Smooth muscle cell (in vitro differentiated cells): ENCODE measurements at regions not wholly inside any gene's neighbourhood (a gene's known extent, or its start where the extent isn't known, plus 50 kb on each side); places are given as distances from the start of the nearest gene placed in this dataset.

Experiments used
- DNase-seq: peaks from one replicate; lab custom pipeline; 2025; ENCODE audit not compliant: unreplicated experiment; lab: John Stamatoyannopoulos, UW
- H2AFZ ChIP-seq: fragments of 200-600 bp; sonication (generic); 2 replicates; pipeline ENCODE4 v1.6.0; 2016; ENCODE audit warnings: antibody characterized with exemption, low read depth, mild to moderate bottlenecking
- H3F3A ChIP-seq: fragments of 200-600 bp; sonication (generic); 2 replicates; pipeline ENCODE4 v1.6.0; 2017; ENCODE audit warnings: antibody characterized with exemption, low read depth
- H3K27ac ChIP-seq: fragments of 200-600 bp; sonication (generic); 2 replicates; pipeline ENCODE4 v1.5.1; 2016; ENCODE audit warnings: low read depth, mild to moderate bottlenecking
- H3K27me3 ChIP-seq: fragments of 200-600 bp; sonication (generic); 2 replicates; pipeline ENCODE4 v1.6.1; 2016; ENCODE audit warnings: low read depth, mild to moderate bottlenecking
- H3K36me3 ChIP-seq: fragments of 200-600 bp; sonication (generic); 2 replicates; pipeline ENCODE4 v1.5.1; 2016; ENCODE audit warnings: low read depth
- H3K4me1 ChIP-seq: fragments of 200-600 bp; sonication (generic); 2 replicates; pipeline ENCODE4 v1.5.1; 2016; ENCODE audit warnings: low read depth
- H3K4me2 ChIP-seq: fragments of 200-600 bp; sonication (generic); 2 replicates; pipeline ENCODE4 v1.6.0; 2016; ENCODE audit warnings: mild to moderate bottlenecking
- H3K4me3 ChIP-seq: fragments of 200-600 bp; sonication (generic); 2 replicates; pipeline ENCODE4 v1.5.1; 2016; ENCODE audit warnings: mild to moderate bottlenecking
- H3K79me2 ChIP-seq: fragments of 200-600 bp; sonication (generic); 2 replicates; pipeline ENCODE4 v1.6.0; 2016; ENCODE audit warnings: low read depth, mild to moderate bottlenecking
- H3K9ac ChIP-seq: fragments of 200-600 bp; sonication (generic); 2 replicates; pipeline ENCODE4 v1.6.0; 2016; ENCODE audit warnings: low read depth
- H3K9me3 ChIP-seq: fragments of 200-600 bp; sonication (generic); replicated peaks from 2 replicates; pipeline ENCODE4 v1.5.1; 2016; ENCODE audit warnings: low read depth
- H4K20me1 ChIP-seq: fragments of 200-600 bp; sonication (generic); 2 replicates; pipeline ENCODE4 v1.6.0; 2016; ENCODE audit warnings: low read depth
- WGBS: methylation state at CpG from one replicate; pipeline ENCODE4 v1.1.7; 2016; ENCODE audit warnings: low lambda C conversion rate; 5-methylcytosine and 5-hydroxymethylcytosine counted together
- TF ChIP-seq, protein P1 (sequence below): fragments of 200-600 bp; sonication (generic); IDR thresholded peaks from 2 replicates; pipeline ENCODE4 v1.5.1; 2017; ENCODE audit warnings: borderline replicate concordance, mild to moderate bottlenecking, antibody characterized with exemption; ENCODE audit not compliant: insufficient read depth, poor library complexity, severe bottlenecking

DNA sequence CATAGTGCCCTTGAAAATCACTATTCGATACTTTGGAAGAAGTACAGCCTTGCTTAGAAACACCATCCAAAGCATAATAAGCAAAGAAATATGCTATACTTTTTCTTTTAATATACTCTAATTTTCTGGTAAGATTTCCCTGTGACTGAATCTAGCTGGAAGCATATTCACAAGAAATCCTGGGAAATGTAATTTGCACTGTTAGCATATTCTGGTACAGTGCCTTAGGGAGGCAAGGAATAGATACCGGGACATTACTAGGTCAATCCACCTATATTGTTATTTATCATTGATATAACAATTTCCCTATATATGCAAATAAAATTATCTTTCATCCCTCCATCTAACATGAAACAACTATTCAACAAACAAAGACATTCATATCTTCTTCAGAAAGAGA is 1131.3 kb upstream of the PRR20A start:
- H3K4me2 ChIP-seq = no peak overlapping the region
- no peak overlapping the region for H2AFZ ChIP-seq
- H3K36me3 ChIP-seq = no peaks in the 10 kb centered on the region
- no peaks in the 10 kb centered on the region for H3K9me3 ChIP-seq
- no peak for DNase-seq
- no peaks in the 10 kb centered on the region for H4K20me1 ChIP-seq
- TF ChIP-seq, protein P1, sequence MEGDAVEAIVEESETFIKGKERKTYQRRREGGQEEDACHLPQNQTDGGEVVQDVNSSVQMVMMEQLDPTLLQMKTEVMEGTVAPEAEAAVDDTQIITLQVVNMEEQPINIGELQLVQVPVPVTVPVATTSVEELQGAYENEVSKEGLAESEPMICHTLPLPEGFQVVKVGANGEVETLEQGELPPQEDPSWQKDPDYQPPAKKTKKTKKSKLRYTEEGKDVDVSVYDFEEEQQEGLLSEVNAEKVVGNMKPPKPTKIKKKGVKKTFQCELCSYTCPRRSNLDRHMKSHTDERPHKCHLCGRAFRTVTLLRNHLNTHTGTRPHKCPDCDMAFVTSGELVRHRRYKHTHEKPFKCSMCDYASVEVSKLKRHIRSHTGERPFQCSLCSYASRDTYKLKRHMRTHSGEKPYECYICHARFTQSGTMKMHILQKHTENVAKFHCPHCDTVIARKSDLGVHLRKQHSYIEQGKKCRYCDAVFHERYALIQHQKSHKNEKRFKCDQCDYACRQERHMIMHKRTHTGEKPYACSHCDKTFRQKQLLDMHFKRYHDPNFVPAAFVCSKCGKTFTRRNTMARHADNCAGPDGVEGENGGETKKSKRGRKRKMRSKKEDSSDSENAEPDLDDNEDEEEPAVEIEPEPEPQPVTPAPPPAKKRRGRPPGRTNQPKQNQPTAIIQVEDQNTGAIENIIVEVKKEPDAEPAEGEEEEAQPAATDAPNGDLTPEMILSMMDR = no peak
- WGBS = 98% methylated on average over 2 of the region's 2 CpGs
- H3K4me1 ChIP-seq = no peaks in the 10 kb centered on the region
- H3K27me3 ChIP-seq = no peaks in the 10 kb centered on the region
- no peak overlapping the region for H3K9ac ChIP-seq
- no peak overlapping the region for H3K4me3 ChIP-seq
- no peaks in the 10 kb centered on the region for H3K79me2 ChIP-seq
- no peak overlapping the region for H3K27ac ChIP-seq
- H3F3A ChIP-seq = no peaks in the 10 kb centered on the region

DNA sequence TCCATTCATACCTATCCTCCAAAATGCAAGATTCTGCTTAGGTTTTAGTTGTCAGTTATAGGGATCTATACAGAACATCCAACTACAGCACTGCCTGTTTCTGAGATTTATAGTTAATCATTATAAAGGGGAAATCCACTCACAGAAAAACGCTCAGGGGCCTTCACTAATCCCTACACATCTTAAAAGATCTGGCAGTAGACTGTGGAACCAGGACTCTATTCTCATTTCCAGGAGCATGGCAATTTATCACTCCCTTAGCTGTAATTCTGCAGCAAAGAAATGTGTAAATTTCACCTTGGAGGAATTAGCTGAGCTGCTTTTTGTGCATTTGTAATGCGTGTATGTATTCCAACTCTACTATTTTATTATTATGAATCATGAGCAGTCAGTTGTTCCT is 1128.1 kb upstream of the PRR20A start:
- DNase-seq = no peak
- Histone ChIP-seq H3F3A (no peaks in the 10 kb centered on the region), H2AFZ (no peak overlapping the region), H3K9ac (no peak overlapping the region), H3K4me3 (no peak overlapping the region), H4K20me1 (no peaks in the 10 kb centered on the region), H3K36me3 (no peaks in the 10 kb centered on the region), H3K4me2 (no peak overlapping the region), H3K4me1 (no peaks in the 10 kb centered on the region), H3K79me2 (no peaks in the 10 kb centered on the region), H3K27ac (no peak overlapping the region), H3K9me3 (no peaks in the 10 kb centered on the region), H3K27me3 (no peaks in the 10 kb centered on the region)
- TF ChIP-seq, protein P1 = no peak
- 85% methylated on average over 2 of the region's 2 CpGs for WGBS

DNA sequence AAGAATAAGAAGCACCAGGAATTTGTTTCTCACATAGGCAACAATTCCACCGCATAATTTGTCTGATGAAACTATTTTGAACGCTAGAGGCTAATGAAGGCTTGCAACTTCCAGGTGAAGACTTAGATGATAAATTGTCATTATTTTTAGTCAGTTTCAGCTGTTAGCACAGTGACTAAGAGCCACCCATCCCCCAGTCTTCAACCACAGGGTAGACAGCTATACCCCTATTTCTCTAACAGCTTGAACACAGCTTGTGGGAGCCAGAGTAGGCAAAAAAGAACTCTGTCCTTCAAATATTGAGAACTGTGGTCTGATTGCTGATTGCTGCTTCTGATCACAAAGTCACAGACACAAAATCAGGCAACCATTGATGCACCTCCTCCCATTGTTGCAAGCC is 1124.8 kb upstream of the PRR20A start:
- Histone ChIP-seq H3K9ac (no peak overlapping the region), H3K4me2 (no peak overlapping the region), H2AFZ (no peak overlapping the region), H4K20me1 (no peaks in the 10 kb centered on the region), H3K4me3 (no peak overlapping the region), H3F3A (no peaks in the 10 kb centered on the region), H3K4me1 (no peaks in the 10 kb centered on the region), H3K9me3 (no peaks in the 10 kb centered on the region), H3K79me2 (no peaks in the 10 kb centered on the region), H3K27ac (no peak overlapping the region), H3K27me3 (no peaks in the 10 kb centered on the region), H3K36me3 (no peaks in the 10 kb centered on the region)
- no peak for DNase-seq
- WGBS = 50% methylated on average over 2 of the region's 2 CpGs
- TF ChIP-seq, protein P1 = no peak

DNA sequence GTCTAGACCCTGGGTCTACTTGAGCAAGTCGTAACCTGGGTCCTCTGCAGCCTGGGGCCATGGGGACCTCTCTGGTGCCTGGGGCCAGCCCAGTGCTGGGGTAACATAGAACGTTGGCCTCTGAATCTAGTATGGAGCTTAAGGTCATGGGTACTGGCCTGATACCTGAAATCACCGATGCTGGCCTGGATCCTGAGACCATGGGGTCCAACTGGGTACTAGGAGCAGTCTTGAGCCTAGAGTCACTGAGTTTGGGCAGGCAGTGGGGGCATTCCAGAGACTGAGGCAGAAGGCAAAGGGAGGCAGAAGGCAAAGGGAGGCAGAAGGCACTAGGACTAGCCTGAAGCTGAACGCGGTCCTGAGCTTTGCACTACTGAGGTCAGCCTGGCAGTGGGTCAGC is 1121.1 kb upstream of the PRR20A start:
- no peaks in the 10 kb centered on the region for H3K4me1 ChIP-seq
- TF ChIP-seq, protein P1 = no peak
- H3F3A ChIP-seq = no peaks in the 10 kb centered on the region
- 88% methylated on average over 5 of the region's 5 CpGs for WGBS
- H3K36me3 ChIP-seq = no peaks in the 10 kb centered on the region
- H3K4me3 ChIP-seq = no peak overlapping the region
- no peaks in the 10 kb centered on the region for H3K27me3 ChIP-seq
- H3K9ac ChIP-seq = no peak overlapping the region
- H4K20me1 ChIP-seq = no peaks in the 10 kb centered on the region
- H3K9me3 ChIP-seq = no peaks in the 10 kb centered on the region
- H2AFZ ChIP-seq = no peak overlapping the region
- no peak overlapping the region for H3K4me2 ChIP-seq
- H3K27ac ChIP-seq = no peak overlapping the region
- H3K79me2 ChIP-seq = no peaks in the 10 kb centered on the region
- no peak for DNase-seq
